Activated CD4-positive, alpha-beta memory T cell treated with anti-CD3 and anti-CD28 coated beads, Interleukin-2, amount 10 ng/mL, durations not matched to agents 7 days and 5 days (primary cell): ENCODE measurements at regions not wholly inside any gene's neighbourhood (a gene's known extent, or its start where the extent isn't known, plus 50 kb on each side); places are given as distances from the start of the nearest gene placed in this dataset.

Experiments used
- CTCF ChIA-PET: fragments of 350-600 bp; sonication (Branson Sonifier 250); formaldehyde crosslinking; loops from one replicate; lab custom pipeline; 2021; ENCODE audit warnings: antibody characterized with exemption, inconsistent platforms; lab: Charles Lee
- POLR2A ChIA-PET: fragments of 350-600 bp; sonication (Branson Sonifier 250); formaldehyde crosslinking; loops from one replicate; lab custom pipeline; 2021; ENCODE audit warnings: antibody characterized with exemption; lab: Charles Lee
- DNase-seq: peaks from one replicate; pipeline ENCODE4 v3.0.0-alpha.2; 2020
- H3K27ac Mint-ChIP-seq: one replicate; pipeline ENCODE4 v1.8.0; 2021; ENCODE audit warnings: mild to moderate bottlenecking, mixed read lengths
- H3K27me3 Mint-ChIP-seq: one replicate; pipeline ENCODE4 v1.8.0; 2021; ENCODE audit warnings: mixed read lengths
- H3K36me3 Mint-ChIP-seq: one replicate; pipeline ENCODE4 v1.8.0; 2021; ENCODE audit warnings: low read depth, mixed read lengths
- H3K4me1 Mint-ChIP-seq: one replicate; pipeline ENCODE4 v1.8.0; 2021; ENCODE audit warnings: mixed read lengths
- H3K4me3 Mint-ChIP-seq: one replicate; pipeline ENCODE4 v1.8.0; 2021; ENCODE audit warnings: mild to moderate bottlenecking, mixed read lengths
- H3K9me3 Mint-ChIP-seq: one replicate; pipeline ENCODE4 v1.8.0; 2021; ENCODE audit warnings: mixed read lengths

GRCh38 chr2:82139979-82140611 is 1835.5 kb upstream of the LRRTM1 start:
- ChIA-PET POLR2A (no interaction called here), CTCF (interaction anchor here (0.6 kb wide), 1 partner anchor 755 kb away, joined by 3 read pairs; no protein-coding TSS in a partner anchor)
- no peak for DNase-seq
- H3K4me3 Mint-ChIP-seq = no peak overlapping the region
- H3K27me3 Mint-ChIP-seq = no peaks in the 10 kb centered on the region
- H3K27ac Mint-ChIP-seq = no peak overlapping the region
- H3K9me3 Mint-ChIP-seq = peaks cover 4% of the 10 kb centered on the region
- H3K36me3 Mint-ChIP-seq = no peaks in the 10 kb centered on the region
- H3K4me1 Mint-ChIP-seq = no peaks in the 10 kb centered on the region

GRCh38 chr2:82137441-82137840 is 1832.9 kb upstream of the LRRTM1 start:
- CTCF ChIA-PET = no interaction called here
- Mint-ChIP-seq H3K27ac (no peak overlapping the region), H3K4me3 (no peak overlapping the region), H3K9me3 (peaks cover 2% of the 10 kb centered on the region), H3K4me1 (no peaks in the 10 kb centered on the region), H3K27me3 (no peaks in the 10 kb centered on the region), H3K36me3 (no peaks in the 10 kb centered on the region)
- DNase-seq = no peak
- POLR2A ChIA-PET = no interaction called here

- POLR2A ChIA-PET = no interaction called here
- Mint-ChIP-seq H3K9me3 (peaks cover 4% of the 10 kb centered on the region), H3K27ac (no peak overlapping the region), H3K27me3 (no peaks in the 10 kb centered on the region), H3K4me3 (no peak overlapping the region), H3K4me1 (no peaks in the 10 kb centered on the region), H3K36me3 (no peaks in the 10 kb centered on the region)
- CTCF ChIA-PET = no interaction called here
- no peak for DNase-seq
Measured at GRCh38 chr2:82128051-82128450, 1823.5 kb upstream of the LRRTM1 start.

GRCh38 chr2:82124629-82125028 is 1820.1 kb upstream of the LRRTM1 start:
- no peak overlapping the region for H3K27ac Mint-ChIP-seq
- H3K9me3 Mint-ChIP-seq = peaks cover 2% of the 10 kb centered on the region
- no peaks in the 10 kb centered on the region for H3K36me3 Mint-ChIP-seq
- H3K4me3 Mint-ChIP-seq = no peak overlapping the region
- no peaks in the 10 kb centered on the region for H3K27me3 Mint-ChIP-seq
- CTCF ChIA-PET = no interaction called here
- H3K4me1 Mint-ChIP-seq = no peaks in the 10 kb centered on the region
- POLR2A ChIA-PET = no interaction called here
- DNase-seq = no peak

- peaks cover 3% of the 10 kb centered on the region for H3K9me3 Mint-ChIP-seq
- H3K4me3 Mint-ChIP-seq = no peak overlapping the region
- H3K4me1 Mint-ChIP-seq = no peaks in the 10 kb centered on the region
- POLR2A ChIA-PET = no interaction called here
- H3K27me3 Mint-ChIP-seq = no peaks in the 10 kb centered on the region
- no peak for DNase-seq
- H3K27ac Mint-ChIP-seq = no peak overlapping the region
- H3K36me3 Mint-ChIP-seq = no peaks in the 10 kb centered on the region
- CTCF ChIA-PET = no interaction called here
Measured at GRCh38 chr2:82120654-82121053, 1816.1 kb upstream of the LRRTM1 start.

- Mint-ChIP-seq H3K4me1 (no peaks in the 10 kb centered on the region), H3K27me3 (no peaks in the 10 kb centered on the region), H3K4me3 (no peak overlapping the region), H3K36me3 (no peaks in the 10 kb centered on the region), H3K27ac (no peak overlapping the region), H3K9me3 (peaks cover 5% of the 10 kb centered on the region)
- POLR2A ChIA-PET = no interaction called here
- CTCF ChIA-PET = no interaction called here
- DNase-seq = no peak
Measured at GRCh38 chr2:82120115-82120514, 1815.6 kb upstream of the LRRTM1 start.

- POLR2A ChIA-PET = no interaction called here
- H3K4me1 Mint-ChIP-seq = no peaks in the 10 kb centered on the region
- CTCF ChIA-PET = no interaction called here
- H3K27ac Mint-ChIP-seq = no peak overlapping the region
- no peak for DNase-seq
- H3K36me3 Mint-ChIP-seq = no peaks in the 10 kb centered on the region
- peaks cover 6% of the 10 kb centered on the region for H3K9me3 Mint-ChIP-seq
- no peaks in the 10 kb centered on the region for H3K27me3 Mint-ChIP-seq
- H3K4me3 Mint-ChIP-seq = no peak overlapping the region
Measured at GRCh38 chr2:82109418-82109817, 1804.9 kb upstream of the LRRTM1 start.

GRCh38 chr2:82098617-82099016 is 1794.1 kb upstream of the LRRTM1 start:
- no peak for DNase-seq
- POLR2A ChIA-PET = no interaction called here
- CTCF ChIA-PET = no interaction called here

GRCh38 chr2:82089518-82089917 is 1785.0 kb upstream of the LRRTM1 start:
- no peak overlapping the region for H3K4me3 Mint-ChIP-seq
- no peaks in the 10 kb centered on the region for H3K4me1 Mint-ChIP-seq
- no peak for DNase-seq
- no peaks in the 10 kb centered on the region for H3K27me3 Mint-ChIP-seq
- ChIA-PET CTCF (no interaction called here), POLR2A (no interaction called here)
- peaks cover 20% of the 10 kb centered on the region for H3K9me3 Mint-ChIP-seq
- no peak overlapping the region for H3K27ac Mint-ChIP-seq
- H3K36me3 Mint-ChIP-seq = no peaks in the 10 kb centered on the region

More at GRCh38 chr2:82098617-82099016, 1794.1 kb upstream of the LRRTM1 start:
- H3K27ac Mint-ChIP-seq = no peak overlapping the region
- no peaks in the 10 kb centered on the region for H3K9me3 Mint-ChIP-seq
- no peaks in the 10 kb centered on the region for H3K36me3 Mint-ChIP-seq
- H3K4me3 Mint-ChIP-seq = no peak overlapping the region
- no peaks in the 10 kb centered on the region for H3K27me3 Mint-ChIP-seq
- no peaks in the 10 kb centered on the region for H3K4me1 Mint-ChIP-seq

- no peaks in the 10 kb centered on the region for H3K4me1 Mint-ChIP-seq
- H3K9me3 Mint-ChIP-seq = peaks cover 22% of the 10 kb centered on the region
- H3K4me3 Mint-ChIP-seq = no peak overlapping the region
- no peak overlapping the region for H3K27ac Mint-ChIP-seq
- ChIA-PET CTCF (no interaction called here), POLR2A (no interaction called here)
- no peak for DNase-seq
- no peaks in the 10 kb centered on the region for H3K36me3 Mint-ChIP-seq
- H3K27me3 Mint-ChIP-seq = no peaks in the 10 kb centered on the region
Measured at GRCh38 chr2:82084679-82085392, 1780.3 kb upstream of the LRRTM1 start.

GRCh38 chr2:82075875-82076274 is 1771.3 kb upstream of the LRRTM1 start:
- no peak for DNase-seq
- H3K27me3 Mint-ChIP-seq = no peaks in the 10 kb centered on the region
- H3K27ac Mint-ChIP-seq = no peak overlapping the region
- CTCF ChIA-PET = no interaction called here
- no peaks in the 10 kb centered on the region for H3K36me3 Mint-ChIP-seq
- no peaks in the 10 kb centered on the region for H3K4me1 Mint-ChIP-seq
- no peak overlapping the region for H3K4me3 Mint-ChIP-seq
- H3K9me3 Mint-ChIP-seq = peaks cover 16% of the 10 kb centered on the region
- POLR2A ChIA-PET = no interaction called here

- no peaks in the 10 kb centered on the region for H3K36me3 Mint-ChIP-seq
- no peaks in the 10 kb centered on the region for H3K4me1 Mint-ChIP-seq
- H3K27ac Mint-ChIP-seq = no peak overlapping the region
- CTCF ChIA-PET = no interaction called here
- DNase-seq = no peak
- POLR2A ChIA-PET = no interaction called here
- H3K9me3 Mint-ChIP-seq = peaks cover 5% of the 10 kb centered on the region
- no peaks in the 10 kb centered on the region for H3K27me3 Mint-ChIP-seq
- H3K4me3 Mint-ChIP-seq = no peak overlapping the region
Measured at GRCh38 chr2:82062463-82062862, 1757.9 kb upstream of the LRRTM1 start.

GRCh38 chr2:82055846-82056245 is 1751.3 kb upstream of the LRRTM1 start:
- H3K4me3 Mint-ChIP-seq = no peak overlapping the region
- DNase-seq = no peak
- H3K27ac Mint-ChIP-seq = no peak overlapping the region
- ChIA-PET CTCF (no interaction called here), POLR2A (no interaction called here)
- H3K27me3 Mint-ChIP-seq = no peaks in the 10 kb centered on the region
- H3K36me3 Mint-ChIP-seq = no peaks in the 10 kb centered on the region
- peaks cover 6% of the 10 kb centered on the region for H3K9me3 Mint-ChIP-seq
- no peaks in the 10 kb centered on the region for H3K4me1 Mint-ChIP-seq

GRCh38 chr2:82043867-82044266 is 1739.3 kb upstream of the LRRTM1 start:
- H3K4me3 Mint-ChIP-seq = no peak overlapping the region
- H3K36me3 Mint-ChIP-seq = no peaks in the 10 kb centered on the region
- ChIA-PET CTCF (no interaction called here), POLR2A (no interaction called here)
- no peak overlapping the region for H3K27ac Mint-ChIP-seq
- peaks cover 30% of the 10 kb centered on the region for H3K9me3 Mint-ChIP-seq
- no peak for DNase-seq
- H3K27me3 Mint-ChIP-seq = no peaks in the 10 kb centered on the region
- H3K4me1 Mint-ChIP-seq = no peaks in the 10 kb centered on the region
